ENCODE measurements at regions not wholly inside any gene's neighbourhood (a gene's known extent, or its start where the extent isn't known, plus 50 kb on each side); places are given as distances from the start of the nearest gene placed in this dataset.
"Not testable (repeated sequence)": the region's sequence is repeated elsewhere in the genome, so short reads cannot be mapped to it uniquely, and the experiment has no call there.

- no peak for DNase-seq (ENCODE audit: low spot score in 2 of 2)
- Histone ChIP-seq H3K36me3 (peaks cover 0 to 8% (median 0%) of the 10 kb centered on the region in 3 donors), H3K4me3 (no peak overlapping the region), H3K27ac (no peak overlapping the region), H3K4me1 (no peaks in the 10 kb centered on the region), H3K9me3 (peaks cover 0 to 16% (median 5%) of the 10 kb centered on the region in 4 donors), H3K27me3 (no peaks in the 10 kb centered on the region)
- TF ChIP-seq EP300 (IDR thresholded peaks at IDR 0.05) = no peak
- no peak for TF ChIP-seq CTCF (IDR thresholded peaks at IDR 0.05)
- no peak for TF ChIP-seq POLR2A (IDR thresholded peaks at IDR 0.05)
These were observed 117.4 kb upstream of the ZC4H2 start for GRCh38 chrX:65093658-65094057.

- H3K9me3 ChIP-seq = peaks cover 0 to 26% (median 3%) of the 10 kb centered on the region in 4 donors
- no peaks in the 10 kb centered on the region for H3K4me1 ChIP-seq
- 66 to 100% methylated on average over 3 of the region's 3 CpGs for WGBS, 2 donors
- no peak overlapping the region for H3K27ac ChIP-seq
- H3K27me3 ChIP-seq = no peaks in the 10 kb centered on the region
- no peak overlapping the region for H3K4me3 ChIP-seq
- no peak for DNase-seq (ENCODE audit: low spot score in 2 of 2)
- H3K36me3 ChIP-seq = peaks cover 0 to 38% (median 0%) of the 10 kb centered on the region in 3 donors
- TF ChIP-seq POLR2A (IDR thresholded peaks at IDR 0.05) = no peak
- TF ChIP-seq CTCF (IDR thresholded peaks at IDR 0.05) = no peak
- no peak for TF ChIP-seq EP300 (IDR thresholded peaks at IDR 0.05)
These were observed 97.0 kb upstream of the ZC4H2 start for GRCh38 chrX:65073233-65073632.

GRCh38 chrX:65072590-65072989 lies 96.3 kb upstream of the ZC4H2 start:
- H3K27me3 ChIP-seq = no peaks in the 10 kb centered on the region
- DNase-seq (ENCODE audit: low spot score in 2 of 2) = no peak
- H3K4me1 ChIP-seq = no peaks in the 10 kb centered on the region
- H3K36me3 ChIP-seq = peaks cover 0 to 35% (median 0%) of the 10 kb centered on the region in 3 donors
- no peak overlapping the region for H3K27ac ChIP-seq
- TF ChIP-seq CTCF (IDR thresholded peaks at IDR 0.05) = no peak
- no peak overlapping the region for H3K4me3 ChIP-seq
- H3K9me3 ChIP-seq = peaks cover 0 to 26% (median 3%) of the 10 kb centered on the region in 4 donors

GRCh38 chrX:65058626-65059025 lies 82.4 kb upstream of the ZC4H2 start:
- H3K27me3 ChIP-seq; H3K4me1 ChIP-seq; DNase-seq (ENCODE audit: low spot score in 2 of 2); H3K27ac ChIP-seq; H3K9me3 ChIP-seq; H3K4me3 ChIP-seq: not testable (repeated sequence)
- WGBS, 2 donors = 94 to 95% methylated on average over 11 to 14 of the region's 14 CpGs
- H3K36me3 ChIP-seq = peaks cover 0 to 22% (median 0%) of the 10 kb centered on the region in 3 donors

GRCh38 chrX:65045001-65045400 lies 68.8 kb upstream of the ZC4H2 start:
- no peaks in the 10 kb centered on the region for H3K27me3 ChIP-seq
- no peak for TF ChIP-seq POLR2A (IDR thresholded peaks at IDR 0.05)
- no peak for TF ChIP-seq CTCF (IDR thresholded peaks at IDR 0.05)
- TF ChIP-seq EP300 (IDR thresholded peaks at IDR 0.05) = no peak

GRCh38 chrX:65035446-65035770 lies 59.2 kb upstream of the ZC4H2 start:
- Histone ChIP-seq H3K27me3 (no peaks in the 10 kb centered on the region), H3K27ac (peak overlapping the region; percentile 5 to 92 (median 85)), H3K4me1 (peaks cover 0 to 4% (median 0%) of the 10 kb centered on the region in 4 donors), H3K36me3 (no peaks in the 10 kb centered on the region), H3K4me3 (peak overlapping the region; percentile 40 to 76 (median 58)), H3K9me3 (no peaks in the 10 kb centered on the region)
- TF ChIP-seq POLR2A (IDR thresholded peaks at IDR 0.05) = no peak
- no peak for TF ChIP-seq EP300 (IDR thresholded peaks at IDR 0.05)
- no peak for TF ChIP-seq CTCF (IDR thresholded peaks at IDR 0.05)
- DNase-seq (ENCODE audit: low spot score in 2 of 2) = peak in 1 of 2 donors; percentile 5
- 2 to 47% methylated on average over 15 of the region's 15 CpGs for WGBS, 2 donors

More at GRCh38 chrX:65045001-65045400, 68.8 kb upstream of the ZC4H2 start:
- no peak overlapping the region for H3K4me3 ChIP-seq
- peaks cover 0 to 16% (median 7%) of the 10 kb centered on the region in 4 donors for H3K9me3 ChIP-seq
- H3K27ac ChIP-seq = no peak overlapping the region
- no peaks in the 10 kb centered on the region for H3K4me1 ChIP-seq
- no peak for DNase-seq (ENCODE audit: low spot score in 2 of 2)
- WGBS, 2 donors = 71 to 100% methylated on average over 3 of the region's 3 CpGs
- no peaks in the 10 kb centered on the region for H3K36me3 ChIP-seq

Data from tibial nerve (tissue), 4 donors.